GM19193 (cell line): ENCODE measurements at regions not wholly inside any gene's neighbourhood (a gene's known extent, or its start where the extent isn't known, plus 50 kb on each side); places are given as distances from the start of the nearest gene placed in this dataset.

ENCODE experiments used
- POLR2A ChIP-seq: IDR thresholded peaks from 4 replicates; pipeline ENCODE4 v1.6.1; 2011; ENCODE audit not compliant: insufficient read depth, insufficient read length; ENCODE audit errors: extremely low read depth

DNA sequence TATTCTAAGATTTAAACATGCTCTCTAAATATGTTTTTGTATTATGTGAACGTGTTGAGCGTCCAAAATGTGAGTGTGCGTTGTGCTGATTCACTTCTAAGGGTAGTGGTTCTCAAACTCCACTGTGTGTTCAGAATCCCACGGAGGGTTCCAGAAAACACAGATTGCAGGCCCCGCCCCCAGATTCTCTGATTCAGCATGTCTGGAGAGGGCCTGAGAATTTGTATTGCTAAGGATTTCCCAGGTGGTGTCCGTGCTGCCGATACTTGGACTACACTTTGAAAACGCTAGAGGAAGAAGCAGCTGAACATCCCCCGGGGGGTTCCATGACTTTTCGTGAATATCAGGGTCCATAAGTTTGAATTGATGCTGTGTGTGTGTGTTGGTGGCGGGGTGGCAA, 1043.2 kb upstream of the WWC1 start:
- no peak for TF ChIP-seq POLR2A

DNA sequence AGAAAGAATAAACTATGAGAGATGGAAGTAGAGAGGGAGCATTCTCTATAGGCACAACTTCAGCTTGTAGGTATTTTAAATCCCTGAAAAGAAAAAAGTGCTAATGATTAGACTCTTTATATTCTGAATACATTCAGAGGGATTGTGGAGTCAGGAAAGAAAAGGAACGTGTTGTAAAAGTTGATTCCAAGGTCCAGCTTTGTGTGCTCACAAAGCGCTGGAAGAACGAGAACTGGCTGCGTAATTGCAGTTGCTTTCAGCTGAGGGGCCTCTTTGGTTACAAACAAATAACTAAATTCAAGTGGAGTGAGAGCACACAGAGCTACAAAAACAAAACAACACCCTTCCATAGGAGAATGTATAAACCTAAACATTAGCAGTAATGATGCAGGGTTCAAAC, 1040.4 kb upstream of the WWC1 start:
- no peak for TF ChIP-seq POLR2A

DNA sequence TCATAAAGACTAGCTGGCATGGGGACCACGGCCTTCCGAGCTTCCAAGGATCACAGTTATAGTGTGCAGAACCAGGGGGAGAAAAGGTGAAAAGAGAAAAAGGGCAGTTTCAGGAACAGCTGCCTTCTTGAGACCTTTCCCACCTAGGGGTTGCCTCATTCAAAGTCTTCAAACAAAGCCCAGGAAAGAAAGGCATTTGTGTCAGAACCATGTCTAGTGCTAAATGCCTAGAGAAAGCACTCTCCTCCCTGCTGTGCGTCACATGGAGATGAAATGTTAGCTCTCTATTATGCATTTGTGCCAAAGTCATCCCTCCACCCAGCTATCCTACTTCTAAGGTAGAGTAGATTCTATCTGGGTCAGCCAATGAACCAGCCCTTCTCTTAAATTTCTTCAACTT, 1037.3 kb upstream of the WWC1 start:
- no peak for TF ChIP-seq POLR2A

DNA sequence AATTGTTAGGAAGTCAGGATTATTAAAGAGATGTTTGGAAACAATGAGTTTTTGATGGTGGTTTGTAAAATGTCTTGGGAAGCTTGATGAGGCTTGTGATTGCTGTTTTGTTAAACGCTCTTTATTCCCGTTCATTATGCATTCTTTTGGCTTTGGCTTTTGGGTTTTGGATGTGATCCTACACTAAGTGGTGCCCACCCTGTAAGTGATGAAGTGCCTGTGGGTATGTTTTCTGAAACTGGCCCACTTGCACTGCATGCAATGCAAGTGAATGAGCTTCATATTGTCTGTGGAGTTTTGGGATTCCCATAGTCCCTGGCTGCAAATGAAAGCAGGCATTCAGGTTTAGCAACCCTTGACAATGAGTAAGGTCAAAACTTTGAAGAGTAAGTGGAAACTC, 1035.5 kb upstream of the WWC1 start:
- no peak for TF ChIP-seq POLR2A

DNA sequence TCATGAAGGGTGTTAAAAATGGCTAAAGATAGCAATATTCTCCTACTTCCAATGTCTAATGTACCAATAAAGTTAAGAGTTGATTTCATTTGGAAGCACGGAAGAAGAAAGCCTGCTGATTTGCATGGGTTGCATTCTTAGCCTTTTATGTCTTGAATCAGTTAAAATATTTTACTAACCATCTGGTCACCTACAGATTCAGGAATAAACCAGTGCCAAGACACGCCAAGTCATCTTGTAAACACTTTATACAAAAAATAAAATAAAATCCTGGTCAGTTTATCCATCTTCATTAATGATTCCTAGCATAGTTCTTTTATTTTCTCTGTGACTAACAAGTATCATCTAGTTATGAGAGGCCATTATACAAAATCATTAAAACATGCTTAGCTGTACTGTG, 1031.6 kb upstream of the WWC1 start:
- TF ChIP-seq POLR2A = no peak

DNA sequence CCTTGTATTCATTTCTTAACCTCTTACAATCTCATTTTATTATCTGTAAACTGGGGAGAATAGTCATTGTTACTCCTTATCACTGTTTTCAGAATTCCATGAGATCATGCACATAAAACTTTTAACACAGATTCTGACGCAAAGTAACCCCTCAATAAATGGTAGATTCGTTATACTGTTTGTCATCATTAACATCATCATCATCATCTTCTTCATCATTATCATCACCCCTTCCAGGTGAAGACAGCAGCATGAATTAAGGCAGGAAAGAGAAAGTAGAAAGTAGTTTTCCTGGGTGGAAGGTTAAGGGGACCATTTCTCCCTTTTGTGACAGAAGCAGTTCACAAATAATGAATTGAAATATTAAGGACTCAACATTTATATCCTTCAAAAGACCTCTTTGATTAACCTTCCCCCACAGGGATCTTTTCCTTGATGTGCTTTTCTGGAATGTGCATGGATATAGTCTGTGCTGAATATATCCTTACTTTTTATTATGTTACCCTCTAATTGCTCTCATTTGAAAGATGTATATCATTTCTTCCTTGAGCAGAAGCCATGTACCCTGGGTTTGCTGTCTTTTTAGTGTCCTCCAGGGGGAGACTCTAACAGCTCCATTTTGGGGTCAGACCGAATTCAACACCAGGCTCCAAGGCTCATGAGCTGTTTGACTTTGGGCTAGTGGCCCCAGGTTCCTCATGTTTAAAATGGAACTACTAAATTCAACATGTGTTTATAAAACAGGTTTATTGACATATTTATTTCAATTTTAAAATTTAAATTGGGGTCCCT, 1029.9 kb upstream of the WWC1 start:
- TF ChIP-seq POLR2A = no peak

DNA sequence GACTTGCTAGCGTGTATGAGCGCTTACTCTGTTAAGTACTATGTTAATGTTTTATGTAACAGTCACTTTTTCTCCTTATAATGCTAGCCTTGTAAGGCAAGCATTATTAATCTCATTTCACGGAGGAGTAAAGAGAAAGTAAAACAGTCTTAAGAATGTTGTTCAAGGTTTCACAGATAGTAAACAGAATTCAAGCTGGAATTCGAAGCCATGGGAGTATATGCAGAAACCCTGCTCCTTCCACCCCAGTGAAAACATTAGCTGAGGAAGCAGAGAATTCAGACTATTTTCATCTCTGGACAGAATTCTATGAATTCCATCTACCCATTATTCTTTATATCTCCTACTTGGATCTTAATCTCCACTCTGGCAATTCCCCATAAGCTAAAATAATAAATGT, 1028.3 kb upstream of the WWC1 start:
- TF ChIP-seq POLR2A = no peak

DNA sequence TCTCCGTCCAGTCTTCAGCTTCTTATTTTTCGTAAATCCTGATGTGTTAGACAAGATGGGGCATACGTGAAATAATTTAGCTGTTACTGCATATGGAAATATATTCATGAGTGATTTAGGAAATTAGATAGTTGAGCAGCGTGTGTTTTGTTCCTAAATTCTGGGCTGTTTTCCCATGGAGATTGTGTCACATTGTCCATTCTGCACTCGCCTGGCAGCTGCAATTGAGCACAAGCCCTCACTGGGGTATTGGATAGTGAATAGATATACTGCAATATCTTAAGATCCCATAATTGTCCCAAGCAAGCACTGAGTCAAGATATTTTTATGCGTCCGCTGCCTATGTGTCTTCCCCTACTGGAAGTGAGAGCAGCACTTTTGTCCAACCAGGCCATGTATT, 1027.1 kb upstream of the WWC1 start:
- TF ChIP-seq POLR2A = no peak

DNA sequence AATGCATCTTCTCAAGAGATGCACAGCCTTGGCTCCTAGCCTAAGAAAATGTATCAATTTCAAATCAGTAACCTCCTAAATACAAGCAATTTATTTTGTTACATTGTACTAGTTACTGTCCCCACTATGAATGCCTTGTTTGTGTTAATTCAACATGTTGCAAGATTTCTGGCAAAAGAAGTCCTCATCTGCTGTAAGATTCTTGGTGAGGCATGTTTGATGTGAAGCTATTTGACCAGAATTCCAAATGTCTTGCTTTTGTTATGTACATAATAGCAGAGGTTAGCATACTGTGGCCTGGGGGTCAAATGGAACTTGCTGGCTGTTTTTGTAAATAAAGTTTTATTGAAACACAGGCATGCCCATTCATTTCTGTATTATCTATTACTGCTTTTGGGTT, 1023.1 kb upstream of the WWC1 start:
- TF ChIP-seq POLR2A = no peak

DNA sequence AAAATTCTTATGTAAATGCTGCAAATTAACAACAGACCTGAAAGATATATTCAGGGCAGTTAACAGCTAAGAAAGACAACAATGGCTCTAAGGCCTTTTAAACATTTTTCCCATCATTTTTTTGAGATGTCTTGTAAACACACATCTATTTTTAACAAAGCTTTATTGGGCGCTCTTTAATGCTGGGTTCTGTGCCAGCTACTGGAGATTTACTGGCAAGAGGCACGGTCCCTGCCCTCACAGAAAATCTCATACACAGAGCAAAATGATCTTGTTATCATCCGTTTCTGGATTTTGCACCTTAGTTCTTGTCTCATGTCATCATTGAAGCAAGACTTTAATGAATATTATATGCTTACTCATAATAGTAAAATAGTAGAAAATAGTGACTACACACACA, 1022.3 kb upstream of the WWC1 start:
- no peak for TF ChIP-seq POLR2A

DNA sequence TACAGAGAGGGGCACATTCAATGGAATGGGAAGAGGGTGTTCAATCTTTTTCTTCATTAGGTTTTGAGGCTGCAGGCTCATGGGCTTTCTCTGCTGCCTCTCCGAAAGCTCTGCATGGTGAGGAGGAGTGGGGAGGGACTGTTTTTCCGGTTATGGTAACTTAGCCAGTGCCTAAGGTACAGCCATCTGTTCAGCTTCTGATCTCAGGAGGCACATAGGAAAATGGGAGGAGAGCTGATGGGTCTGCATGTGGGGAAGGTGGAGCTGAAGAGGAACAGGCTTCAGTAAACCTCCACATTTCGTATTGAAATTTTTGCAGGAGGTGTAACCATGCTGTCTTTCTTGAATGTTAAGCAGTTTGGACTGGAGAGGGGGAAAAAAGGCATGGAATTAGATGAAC, 1020.4 kb upstream of the WWC1 start:
- no peak for TF ChIP-seq POLR2A

DNA sequence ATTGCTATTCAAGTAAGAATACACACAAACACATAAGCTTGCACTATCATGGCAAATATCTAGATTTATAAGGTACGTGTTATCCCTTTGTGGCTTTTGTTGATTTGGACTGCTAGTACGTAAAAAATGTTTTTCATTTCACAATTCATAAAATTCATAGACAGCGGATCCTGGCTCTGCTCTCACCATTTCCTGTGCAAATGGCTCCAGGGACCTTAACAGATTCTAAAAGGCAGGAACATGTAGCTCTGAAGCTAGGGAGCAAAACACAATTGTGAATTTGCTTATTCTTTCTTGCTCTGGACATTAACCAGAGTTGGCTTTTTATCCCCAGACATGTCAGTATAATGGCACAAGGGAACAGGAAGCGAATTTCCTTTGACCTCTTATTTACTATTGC, 1019.9 kb upstream of the WWC1 start:
- TF ChIP-seq POLR2A = no peak

DNA sequence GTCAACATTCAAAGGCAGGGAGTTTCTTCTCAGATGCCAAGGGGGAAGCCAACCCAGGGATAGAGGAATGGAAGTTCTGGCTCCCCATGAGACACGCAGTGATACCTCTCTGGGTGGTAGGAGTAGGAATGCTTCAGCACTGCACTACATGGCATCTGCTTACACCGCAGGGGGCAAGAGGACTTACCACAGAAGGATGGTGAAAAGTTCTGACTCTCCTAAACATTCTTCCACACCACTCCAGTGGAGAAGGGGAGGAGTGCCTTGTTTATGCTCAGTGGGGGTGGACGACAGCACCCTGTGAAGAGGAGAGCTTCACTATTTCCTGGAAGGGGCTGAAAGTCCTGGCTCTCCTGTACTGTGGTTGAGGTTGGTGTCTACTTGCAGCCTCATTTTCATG, 1011.3 kb upstream of the WWC1 start:
- no peak for TF ChIP-seq POLR2A

DNA sequence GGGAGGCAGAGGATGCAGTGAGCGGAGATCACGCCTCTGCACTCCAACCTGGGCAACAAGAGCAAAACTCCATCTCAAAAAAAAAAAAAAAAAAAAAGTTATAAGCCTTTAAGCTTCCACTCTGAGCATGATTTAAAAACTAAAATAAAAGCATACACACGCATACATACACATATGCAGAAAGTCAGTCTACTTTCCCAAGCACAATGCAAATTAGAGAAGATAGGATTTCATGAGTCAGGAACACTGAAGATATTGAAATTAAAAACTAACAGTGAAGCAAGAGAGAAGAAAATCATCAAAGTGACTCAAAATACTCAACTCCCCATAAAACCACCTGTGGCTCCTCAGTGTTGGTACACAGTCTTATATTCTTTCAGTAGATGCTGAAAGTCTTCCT, 1009.5 kb upstream of the WWC1 start:
- TF ChIP-seq POLR2A = no peak

DNA sequence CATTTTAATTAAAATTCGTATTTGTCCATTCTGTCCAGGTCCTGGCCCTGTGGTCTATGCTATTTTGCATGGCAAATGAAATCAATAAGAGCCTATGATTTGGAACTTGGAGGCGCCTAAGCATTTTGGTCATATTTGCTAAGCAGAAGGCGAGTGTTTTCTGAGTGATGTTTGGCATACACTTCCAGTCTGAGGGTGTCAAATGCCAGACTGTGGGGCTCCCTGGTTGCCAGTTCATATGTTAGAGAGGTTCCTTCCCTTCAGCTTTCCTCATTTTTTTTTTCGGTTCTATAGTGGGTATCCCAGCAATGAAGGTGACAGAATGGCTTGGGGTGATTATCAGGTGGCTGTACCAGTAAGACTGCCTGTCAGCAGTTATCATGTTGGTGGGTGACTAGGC, 1007.8 kb upstream of the WWC1 start:
- TF ChIP-seq POLR2A = no peak

DNA sequence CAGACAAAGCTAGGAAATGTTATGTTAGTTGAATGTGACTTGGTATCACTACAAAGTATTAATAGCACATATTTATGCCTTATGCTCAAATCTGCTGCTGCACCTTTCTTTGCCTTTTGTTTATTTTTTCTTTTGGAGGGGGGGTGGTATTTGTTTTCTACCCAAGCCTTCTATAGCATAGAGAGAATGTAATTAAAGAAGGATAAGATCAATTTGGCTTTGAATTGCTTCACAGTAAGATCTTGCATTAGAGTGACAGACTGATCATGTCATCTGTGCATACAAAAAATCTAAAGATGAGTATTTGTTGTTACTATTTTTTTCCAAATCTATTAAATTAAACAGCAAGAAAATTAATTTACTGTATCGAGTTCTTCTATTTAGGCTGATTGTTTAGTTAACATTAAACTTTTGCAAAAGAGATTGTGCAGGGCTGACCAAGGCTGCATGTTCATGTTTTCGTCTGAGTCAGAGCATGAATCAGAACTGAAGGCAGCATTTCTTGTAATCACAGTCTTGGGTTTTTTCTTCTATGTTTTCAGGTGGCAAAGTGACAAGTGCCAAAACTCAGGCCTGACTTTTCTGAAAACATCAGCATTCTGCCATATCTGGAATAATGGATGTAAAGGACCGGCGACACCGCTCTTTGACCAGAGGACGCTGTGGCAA, 1007.1 kb upstream of the WWC1 start:
- no peak for TF ChIP-seq POLR2A
